CD4-positive, alpha-beta T cell treated with Interleukin-2 at 100 ng/mL for 4 hours (primary cell): ENCODE measurements at regions not wholly inside any gene's neighbourhood (a gene's known extent, or its start where the extent isn't known, plus 50 kb on each side); places are given as distances from the start of the nearest gene placed in this dataset.

ENCODE experiments used
- DNase-seq: peaks from one replicate; pipeline ENCODE4 v3.0.0-alpha.2; 2020; ENCODE audit warnings: low spot score

DNA sequence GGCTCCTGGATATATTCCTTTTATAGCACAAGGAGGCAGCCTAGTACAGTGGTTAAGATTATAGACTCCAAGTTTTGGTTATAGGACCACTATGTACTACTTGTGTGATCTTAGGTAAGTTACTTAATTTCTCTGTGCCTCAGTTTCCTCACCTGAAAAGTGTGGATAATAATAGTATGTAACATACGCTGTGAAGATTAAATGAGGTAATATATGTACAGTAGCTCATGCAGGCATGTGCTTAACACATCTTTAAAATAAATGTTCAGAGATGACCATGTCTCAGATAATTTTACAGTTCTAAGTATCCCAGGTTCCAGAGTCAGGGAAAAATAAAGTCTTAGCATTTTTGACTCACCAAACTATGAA is 55.7 kb upstream of the TRABD2B start:
- no peak for DNase-seq

DNA sequence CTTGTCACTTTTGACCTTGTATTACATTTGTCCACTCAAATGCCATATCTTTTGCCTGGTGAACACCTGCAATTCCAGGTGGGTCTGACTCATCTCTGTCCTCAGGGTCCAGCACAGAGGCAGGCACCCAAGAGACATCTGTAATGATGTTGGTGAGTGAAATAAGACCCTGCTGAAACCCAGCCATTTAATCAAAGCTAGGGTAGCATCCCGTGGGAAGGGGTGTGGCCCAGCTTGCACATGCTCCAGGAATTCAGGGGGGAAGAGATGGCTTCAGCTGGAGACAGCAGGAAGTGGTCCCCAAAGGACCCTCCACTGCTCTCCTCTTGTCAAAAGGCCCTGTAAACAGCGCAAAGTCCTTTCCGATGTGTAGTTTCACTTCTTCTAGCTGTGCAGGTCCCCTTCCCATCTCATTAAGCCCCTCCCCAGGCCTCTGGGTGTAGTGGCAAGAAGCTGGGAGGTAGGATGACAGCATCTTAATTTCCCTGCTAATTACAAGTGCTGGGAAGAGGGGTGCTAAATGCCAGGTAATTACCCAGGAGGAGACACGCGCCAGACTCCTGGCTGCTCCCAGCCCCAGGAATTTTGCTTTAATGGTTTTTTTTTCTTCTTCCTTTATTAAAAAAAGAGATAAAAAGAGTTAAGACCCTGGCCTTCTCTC is 54.4 kb upstream of the TRABD2B start:
- no peak for DNase-seq

DNA sequence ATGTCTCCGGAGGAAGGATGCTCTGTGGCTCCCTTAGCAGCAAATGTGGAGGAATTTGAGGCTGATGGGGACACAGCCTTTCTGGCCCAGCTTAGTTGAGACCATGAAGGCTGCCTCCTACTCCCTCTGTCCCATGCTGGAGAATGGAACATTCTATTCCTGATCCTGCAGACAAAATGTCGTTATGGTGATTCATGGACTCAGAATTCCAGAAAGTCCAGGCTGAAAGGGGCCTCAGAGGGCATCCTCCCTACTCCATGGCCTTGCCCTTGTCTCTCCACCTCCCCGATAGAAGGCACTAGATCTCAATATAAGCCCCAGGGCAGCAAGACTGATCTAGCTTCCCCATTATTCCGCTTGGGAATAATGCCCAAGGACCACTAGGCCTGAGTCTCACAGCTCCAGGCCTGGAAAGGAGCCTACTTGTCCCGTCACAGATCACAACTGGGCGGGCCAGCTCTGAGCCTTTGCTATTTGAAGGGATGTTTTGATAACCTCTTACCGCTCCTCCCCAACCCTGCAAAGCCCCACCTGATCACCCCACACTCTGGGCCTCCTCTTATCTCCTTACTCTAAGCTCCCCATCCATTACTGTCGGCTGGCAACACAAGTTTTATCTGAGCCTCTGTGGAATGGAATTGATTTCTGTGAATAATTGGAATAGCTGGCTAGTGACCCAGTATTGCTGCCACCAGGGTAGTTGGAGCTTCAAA is 52.8 kb upstream of the TRABD2B start:
- DNase-seq, result no peak

DNA sequence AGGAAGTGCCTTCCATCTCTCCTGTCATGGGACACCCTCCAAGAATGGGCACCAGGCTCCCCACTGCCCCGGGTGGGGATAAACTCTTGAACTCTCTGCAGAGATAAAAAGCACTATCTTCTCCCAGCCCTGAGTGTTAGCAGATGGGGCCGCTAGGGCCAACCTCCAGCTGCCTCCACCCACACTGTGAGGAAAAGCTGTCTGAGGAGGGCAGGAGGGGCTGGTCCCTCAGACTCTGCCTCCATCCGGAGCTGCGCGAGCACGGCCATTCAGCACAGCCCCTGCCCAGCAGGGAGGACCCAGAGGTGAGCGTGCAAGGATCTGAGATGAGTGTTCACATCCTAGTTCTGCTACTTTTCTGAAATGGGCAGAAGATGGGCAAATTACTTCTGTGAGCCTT is 51.8 kb upstream of the TRABD2B start:
- DNase-seq, result no peak

DNA sequence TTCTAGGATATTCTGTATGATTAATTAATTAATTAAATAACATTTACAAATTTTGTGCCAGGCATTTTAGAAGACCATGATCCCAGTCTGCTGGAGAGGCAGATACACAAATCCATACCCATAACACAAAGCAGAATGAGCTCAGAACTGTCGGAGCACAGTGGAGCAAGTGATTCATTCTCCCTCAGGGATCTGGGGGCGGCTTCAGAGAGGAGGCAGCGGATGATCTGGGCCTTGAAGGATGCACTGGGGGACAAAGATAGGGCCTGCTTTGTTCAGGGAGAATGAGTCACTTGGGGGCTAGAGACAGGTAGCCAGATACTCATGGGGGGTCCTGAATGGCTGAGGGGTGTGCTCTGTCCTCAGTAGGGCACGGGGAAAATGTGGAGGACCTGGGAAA is 50.9 kb upstream of the TRABD2B start:
- no peak for DNase-seq

DNA sequence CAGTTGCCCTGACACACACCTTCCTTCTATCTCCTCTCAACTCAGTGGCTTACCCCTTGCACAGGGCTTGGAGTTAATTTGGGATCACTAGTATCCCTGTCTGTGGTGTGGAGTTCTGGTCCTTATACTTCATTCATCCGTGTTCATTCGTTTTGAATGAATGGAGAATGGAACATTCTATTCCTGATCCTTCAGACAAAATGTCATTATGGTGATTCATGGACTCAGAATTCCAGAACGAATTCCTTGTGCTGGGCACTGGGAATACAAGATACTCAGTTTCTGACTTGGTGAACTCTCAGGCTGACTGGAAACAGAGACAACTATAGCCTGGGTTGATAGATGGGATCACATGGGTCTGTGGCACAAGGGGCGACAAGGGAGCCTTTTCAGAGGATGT is 49.9 kb upstream of the TRABD2B start:
- no peak for DNase-seq
